ENCODE measurements at regions not wholly inside any gene's neighbourhood (a gene's known extent, or its start where the extent isn't known, plus 50 kb on each side); places are given as distances from the start of the nearest gene placed in this dataset.

DNA sequence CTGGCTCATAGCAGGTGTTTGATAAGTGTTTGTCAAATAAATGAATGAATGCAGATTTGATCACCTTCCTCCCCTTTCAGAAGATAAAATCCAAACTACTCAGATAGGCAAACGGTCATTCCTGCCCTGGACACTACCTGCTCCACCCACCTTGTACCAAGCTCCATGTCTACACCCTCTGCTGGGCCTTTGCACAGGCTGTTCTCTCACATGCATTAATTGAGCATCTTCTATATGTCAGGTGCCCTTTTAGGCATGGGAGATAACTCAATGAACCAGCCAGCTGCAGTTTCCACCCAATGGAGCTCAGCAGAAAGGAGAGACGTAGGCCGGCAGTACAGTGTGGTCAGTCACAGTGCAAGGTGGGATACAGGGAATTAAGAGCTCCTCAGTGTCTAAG lies 102.3 kb upstream of the CPEB4 start:
- no peak for DNase-seq

DNA sequence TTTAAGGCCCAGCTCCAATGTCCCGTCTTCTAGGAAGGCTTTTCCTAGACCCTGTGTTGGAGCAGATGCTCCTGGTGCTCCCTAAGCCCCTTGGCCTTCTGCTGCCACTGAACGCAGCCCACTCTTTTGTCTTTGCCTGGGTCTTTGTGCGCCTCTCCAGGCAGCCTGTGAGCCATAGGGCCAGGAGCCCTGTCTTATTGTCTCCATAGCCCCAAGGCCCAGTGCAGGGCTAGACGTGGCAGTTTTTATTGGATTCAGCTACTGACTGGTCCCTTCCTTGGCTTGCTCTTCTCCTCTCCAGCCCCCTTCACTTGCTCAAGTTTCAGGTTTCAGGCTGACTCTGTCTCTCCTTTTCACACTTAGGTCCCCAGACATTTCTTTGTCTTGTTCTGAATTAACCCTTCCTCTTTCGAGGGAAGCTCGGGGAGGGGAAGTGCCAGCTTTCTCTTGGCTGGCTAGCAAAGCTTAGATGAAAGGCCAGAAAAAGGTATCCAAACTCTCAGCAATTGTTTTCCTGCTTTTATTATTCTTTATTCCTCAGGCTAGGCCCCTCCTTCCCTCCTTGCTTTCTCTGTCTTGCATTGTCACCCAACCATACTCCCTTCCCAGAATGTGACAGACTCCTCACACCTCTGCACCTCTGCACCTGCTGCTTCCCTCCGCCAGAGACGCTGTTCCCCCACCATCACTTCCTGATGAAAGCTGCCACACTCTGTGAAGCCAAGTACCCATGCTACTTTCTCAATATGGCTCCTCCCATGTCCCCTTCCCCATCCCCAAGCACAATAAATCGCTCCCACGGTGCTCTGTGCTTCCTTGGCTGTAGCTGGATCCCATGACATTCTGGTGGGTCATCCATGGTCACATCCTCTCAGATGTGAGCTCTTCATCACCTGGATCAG lies 101.6 kb upstream of the CPEB4 start:
- no peak for DNase-seq

DNA sequence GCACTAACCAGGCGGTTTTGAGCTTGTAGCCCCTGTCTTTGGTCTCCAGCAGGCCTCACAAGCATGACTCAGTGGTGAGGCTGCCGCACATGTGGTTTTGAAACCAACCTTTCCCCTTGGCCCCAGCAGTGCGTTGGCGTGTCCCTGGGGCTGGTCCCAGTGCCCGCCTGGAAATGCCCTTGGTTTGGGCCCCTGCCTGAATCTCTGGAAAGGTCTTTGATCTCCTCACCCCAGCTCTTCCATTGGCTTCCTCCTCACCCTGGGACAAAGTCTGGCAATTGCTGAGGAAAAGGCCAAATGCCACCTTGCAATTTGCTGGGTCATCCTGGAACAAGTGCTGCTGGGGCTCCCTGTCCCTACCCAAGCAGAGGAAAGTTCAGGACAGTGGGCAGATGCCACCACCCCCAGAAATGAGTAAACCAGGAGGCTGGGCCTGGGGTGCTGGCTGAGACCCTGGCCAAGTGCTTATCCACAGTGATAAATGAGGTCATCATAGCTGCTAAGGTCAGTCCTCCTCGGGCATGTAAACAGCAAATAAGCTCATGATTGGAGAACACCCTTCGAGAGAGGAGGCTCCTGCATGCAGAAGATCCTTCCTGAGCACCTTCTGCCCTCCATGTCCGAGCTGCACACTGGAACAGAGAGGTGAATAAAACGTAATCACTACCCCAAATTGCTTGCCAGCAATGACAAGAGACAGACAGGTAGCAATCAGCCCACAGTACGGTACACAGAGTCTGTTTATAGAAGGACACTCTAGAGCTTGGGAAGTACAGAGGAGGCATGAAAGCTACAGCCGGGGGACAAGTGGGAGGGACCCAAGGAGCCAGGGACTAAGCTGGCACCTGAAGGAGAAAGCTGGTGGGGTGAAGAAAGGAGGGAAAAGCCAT lies 98.9 kb upstream of the CPEB4 start:
- DNase-seq: no peak

DNA sequence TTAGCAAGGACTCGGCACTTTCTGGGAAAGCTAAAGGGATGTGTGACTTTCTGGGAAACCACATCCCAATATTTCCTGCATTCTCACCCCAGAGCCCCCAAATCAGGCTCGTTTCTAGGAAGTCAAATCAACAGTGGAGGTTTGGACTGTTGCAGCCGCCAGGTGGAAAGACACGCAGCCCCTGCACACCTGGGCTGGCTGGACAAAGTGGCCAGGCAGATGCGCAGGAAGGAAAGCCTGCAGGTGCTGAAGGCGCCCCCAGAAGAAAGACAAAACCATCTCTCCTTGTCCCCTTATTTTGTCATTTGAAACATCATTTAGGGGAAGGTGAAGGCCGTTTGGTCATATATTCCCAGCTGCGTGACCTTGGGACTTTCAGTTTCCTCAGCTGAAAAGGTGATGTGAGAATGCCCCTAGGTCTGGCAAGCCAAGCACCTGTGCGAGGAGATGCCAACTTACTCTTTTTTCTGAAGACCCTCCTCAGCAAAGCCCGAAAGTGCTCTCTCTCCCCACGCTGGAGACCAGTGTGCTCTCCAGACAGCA lies 97.9 kb upstream of the CPEB4 start:
- no peak for DNase-seq

DNA sequence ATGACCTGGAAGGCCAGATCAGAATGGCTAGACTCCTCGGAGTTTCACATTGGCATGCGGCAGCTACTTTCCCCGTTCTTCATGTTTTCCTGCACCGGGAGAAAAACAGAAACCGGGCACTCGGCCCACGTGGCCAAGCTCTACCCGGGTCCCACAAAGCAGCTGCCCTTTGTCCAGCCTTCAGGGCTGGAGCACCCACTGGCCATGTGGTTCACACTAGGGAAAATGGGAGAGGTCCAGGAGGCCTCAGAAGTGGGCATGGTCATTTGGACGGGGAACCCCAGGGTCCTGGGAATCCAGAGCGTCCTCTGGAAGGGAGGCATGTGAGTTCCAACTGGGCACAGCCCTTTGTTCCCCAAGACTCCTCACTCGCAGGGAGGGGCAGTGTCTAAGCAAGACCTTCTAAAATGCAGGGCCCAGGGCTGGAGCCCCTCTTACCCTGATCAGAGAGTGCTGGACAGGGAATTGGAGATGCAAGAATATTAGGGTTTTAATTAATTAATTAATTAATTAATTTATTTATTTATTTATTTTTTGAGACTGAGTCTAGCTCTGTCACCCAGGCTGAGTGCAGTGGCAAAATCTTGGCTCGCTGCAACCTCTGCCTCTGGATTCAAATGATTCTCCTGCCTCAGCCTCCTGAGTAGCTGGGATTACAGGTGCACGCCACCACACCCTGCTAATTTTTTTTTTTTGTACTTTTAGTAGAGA lies 97.2 kb upstream of the CPEB4 start:
- DNase-seq: no peak

DNA sequence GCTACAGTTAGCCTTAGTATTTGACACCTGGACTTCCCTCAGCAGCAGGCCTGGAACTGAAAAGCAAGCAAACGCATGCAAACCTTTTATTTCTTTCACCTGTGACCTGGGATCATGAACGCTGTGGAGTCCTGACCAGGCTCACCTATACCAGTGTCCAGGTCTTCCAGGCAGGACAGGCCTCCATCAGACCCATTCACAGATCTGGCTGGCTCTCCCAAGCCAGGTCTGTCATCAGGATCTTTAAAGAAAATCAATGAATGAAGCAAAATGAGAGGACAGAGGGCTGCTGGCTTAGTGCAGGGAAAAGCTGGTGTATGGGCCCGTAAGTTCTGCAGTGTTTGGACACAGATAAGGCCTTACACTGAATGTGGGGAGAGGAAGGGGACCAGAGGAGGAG lies 96.3 kb upstream of the CPEB4 start:
- no peak for DNase-seq

DNA sequence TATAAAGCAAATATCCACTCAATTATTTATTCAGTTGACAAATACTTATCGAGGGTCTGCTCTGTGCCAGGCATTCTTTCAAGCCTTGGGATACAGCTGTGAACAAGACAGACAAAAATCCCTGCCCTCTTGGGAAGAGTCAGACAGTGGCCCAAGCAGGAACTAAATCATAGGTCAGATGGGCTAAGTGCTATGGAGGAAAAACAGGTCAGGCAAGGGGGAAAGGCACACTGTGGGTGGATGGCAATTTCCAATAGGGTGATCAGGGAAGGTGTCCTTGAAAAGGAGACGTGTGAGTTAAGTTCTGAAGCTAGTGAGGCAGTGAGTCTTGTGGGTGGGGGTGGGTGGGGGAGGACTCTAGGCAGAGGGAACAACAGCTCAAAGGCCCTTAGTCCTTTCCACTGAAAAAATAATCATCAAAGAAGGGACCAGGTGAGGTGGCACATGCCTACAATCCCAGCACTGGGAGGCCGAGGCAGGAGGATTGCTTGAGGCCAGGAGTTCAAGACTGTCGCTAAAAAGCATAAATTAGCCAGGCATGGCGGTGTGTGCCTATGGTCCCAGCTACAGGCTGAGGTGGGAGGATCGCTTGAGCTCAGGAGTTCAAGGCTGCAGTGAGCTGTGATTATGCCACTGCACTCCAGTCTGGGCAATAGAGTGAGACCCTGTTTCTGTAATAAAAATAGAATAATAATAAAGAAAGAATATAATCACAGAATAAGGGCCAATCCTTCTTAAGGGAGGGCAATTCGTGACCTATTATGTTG lies 95.2 kb upstream of the CPEB4 start:
- no peak for DNase-seq

DNA sequence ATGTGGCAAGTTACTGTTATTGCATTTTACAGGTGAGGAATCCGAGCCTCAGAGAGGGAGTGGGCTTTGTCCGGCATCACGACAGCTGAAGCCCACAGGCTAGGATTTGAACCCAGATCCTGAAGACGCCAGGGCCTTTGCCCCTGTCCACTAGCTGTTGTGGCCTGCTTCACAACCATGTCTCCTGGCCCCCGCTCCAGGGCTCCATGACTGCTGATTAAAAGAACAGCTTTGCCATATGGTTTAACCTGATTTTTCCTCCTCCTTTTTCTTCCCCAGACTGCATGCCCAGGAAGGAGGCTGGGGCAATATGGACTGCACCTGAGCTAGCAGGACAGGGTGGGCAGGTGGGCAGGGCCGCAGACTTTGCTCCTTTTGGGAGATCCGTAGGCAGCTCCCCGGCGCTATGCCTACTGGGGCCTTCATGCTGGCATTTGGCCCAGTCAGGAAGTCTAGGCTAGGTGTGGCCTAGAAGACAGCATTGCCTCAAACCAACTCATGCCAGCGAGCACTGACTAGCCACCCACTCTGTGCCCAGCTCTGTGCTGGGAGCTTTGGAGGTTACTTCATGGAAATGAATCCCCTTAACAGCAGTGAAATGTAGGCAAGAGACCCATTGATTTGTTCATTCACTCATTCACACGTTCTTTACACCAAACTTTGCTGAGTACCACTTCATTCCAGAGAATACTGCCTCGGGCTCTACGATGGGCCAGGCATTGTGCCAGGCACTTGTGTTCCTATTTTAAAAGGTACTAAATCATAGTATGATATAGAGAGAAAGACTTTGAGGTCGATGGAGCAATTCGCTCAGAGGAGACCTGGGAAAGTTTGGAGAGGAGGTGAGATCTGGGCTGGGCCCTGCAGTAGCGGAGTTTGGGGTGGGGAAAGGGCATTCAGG lies 94.3 kb upstream of the CPEB4 start:
- DNase-seq: no peak

DNA sequence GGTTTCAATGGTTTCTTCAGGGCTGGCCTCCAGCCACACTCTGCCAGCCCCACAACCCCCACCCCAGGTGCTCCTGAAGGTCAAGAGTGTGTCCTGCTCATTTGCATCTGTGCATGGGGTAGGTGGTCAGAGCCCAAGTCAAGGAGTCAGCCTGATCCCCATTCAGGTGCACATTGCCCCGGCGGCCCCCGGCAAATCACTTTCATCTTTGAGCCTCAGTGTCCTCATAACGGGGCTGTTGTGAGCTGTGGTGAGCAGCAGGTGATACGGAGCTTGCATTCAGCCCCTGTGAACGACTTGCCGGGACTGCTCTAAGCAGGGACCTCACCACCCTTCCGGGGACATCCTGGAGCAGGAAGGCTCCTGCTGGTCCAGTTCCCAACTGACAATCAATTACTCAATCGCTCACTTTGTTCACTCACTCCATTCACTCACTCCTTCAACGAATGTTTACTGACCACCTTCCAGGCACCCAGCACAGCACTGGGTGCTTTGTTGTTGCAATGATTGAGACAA lies 93.2 kb upstream of the CPEB4 start:
- no peak for DNase-seq

DNA sequence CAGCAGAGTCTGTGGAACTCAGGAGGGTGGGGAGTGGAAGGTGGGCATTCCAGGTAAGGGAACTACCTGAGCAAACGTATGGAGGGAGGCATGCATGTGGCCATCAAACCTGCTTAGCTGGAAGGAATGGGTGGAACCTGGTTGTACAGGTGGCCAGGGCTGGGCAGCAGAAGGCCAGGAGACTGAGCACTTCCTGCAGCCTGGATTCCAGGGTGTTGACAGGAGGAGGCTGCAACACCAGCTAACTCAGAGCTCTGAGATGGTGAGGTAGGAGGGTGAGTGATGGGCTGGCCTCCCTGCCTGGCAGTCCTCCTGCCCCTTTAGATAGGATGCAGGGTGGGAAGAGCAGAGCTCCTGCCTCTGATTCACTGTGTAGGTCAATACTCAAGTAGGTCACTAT lies 92.5 kb upstream of the CPEB4 start:
- DNase-seq: no peak

DNA sequence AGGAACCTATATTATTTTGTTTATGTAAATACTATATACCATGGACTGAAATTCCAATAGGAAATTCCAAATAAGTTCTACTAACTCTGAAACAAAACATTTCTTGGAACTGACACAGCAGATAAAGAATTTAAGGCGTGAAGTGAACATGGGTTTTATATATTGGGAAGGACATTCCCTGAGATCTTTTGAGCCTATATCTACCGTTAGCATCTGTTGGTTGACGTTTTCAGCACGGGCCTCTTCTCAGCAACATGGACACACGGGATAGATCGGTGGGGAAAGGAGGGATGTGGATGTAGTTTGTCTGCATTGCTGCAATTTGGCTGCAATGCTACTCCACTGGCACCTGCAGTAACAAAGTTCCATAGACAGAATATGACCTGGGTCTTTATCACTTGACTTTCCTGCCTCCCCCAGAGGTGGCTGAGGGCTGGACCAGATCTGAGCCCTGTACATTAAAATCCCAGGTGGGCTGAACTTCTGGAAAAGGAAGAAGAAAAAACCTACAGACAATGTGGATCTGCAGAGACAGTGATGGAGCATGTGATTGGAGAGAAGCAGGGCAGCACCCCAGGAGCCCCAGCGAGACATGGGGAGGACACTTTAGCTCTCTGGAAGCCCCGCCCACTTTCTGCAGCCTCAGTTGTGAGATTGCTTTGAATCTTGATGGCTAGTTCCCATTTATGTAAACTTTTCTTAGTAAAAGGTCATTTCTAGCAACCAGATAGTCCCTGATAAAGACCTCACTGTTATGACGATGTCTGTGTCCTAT lies 91.2 kb upstream of the CPEB4 start:
- DNase-seq: no peak

DNA sequence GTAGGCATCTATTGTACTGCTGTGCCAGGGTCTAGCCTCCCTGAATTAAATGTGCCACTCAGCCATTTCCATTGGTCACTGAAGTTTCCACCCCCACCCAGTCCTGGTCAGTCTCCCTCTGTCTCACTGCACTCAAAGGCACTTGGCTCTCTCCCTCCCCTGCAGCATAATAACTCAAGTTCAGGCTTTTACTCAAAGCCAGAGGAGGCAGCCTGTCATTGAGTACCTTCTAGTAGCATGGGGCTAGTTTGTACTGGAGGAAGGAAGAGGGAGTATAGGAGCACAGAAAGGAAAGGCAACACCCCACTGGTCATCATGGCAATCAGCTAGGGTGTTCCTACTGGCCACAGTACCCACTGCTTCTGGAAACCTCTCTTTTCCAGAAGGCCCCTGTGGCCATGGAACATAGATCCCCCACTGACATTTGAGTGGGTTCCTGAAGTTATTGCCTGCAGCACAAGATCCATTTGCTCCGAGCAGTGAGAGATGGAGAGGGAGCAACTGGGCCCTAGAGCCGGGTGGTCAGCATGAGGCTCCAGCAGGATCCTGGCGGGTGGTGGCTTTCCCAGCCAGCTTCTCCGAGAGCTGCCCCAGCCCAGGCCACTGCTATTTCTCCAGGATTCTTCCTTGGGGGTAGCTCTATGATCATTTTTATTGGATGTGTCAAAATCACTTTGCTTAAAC lies 89.9 kb upstream of the CPEB4 start:
- no peak for DNase-seq

DNA sequence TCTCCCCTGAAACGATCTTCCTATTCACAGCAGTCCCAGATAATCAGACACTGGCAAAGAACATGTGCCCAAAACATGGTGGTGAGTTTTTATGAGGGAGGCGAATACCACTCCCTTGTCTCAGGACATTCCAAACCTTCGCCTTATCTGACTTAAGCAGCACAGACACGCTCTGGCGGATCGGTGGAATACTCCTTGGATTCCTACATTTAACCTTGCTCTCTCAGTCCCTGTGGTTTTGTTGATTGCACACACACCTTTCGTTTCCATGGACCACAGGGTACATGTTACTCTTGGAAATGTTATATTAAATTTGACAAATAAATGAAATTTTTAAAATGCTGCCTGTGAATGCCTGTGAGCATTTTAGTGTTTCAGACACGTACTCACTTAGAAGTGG lies 87.8 kb upstream of the CPEB4 start:
- DNase-seq: no peak

DNA sequence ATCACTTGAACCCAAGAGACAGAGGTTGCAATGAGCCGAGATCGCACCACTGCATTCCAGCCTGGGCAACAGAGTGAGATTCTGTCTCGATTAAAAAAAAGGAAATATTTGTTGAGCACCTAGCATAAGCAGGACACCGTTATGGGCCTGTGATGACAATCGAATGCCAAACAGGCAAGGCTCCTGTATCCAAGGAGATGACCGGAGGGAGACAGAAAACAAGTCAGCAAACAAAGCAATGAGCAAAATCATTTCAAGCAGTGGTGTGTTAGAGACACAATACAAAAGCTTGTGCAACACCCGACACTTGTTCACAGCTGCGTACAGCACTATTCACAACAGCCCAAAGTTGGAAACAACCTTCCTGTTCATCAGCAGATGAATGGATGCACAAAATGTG lies 87.1 kb upstream of the CPEB4 start:
- DNase-seq: no peak

DNA sequence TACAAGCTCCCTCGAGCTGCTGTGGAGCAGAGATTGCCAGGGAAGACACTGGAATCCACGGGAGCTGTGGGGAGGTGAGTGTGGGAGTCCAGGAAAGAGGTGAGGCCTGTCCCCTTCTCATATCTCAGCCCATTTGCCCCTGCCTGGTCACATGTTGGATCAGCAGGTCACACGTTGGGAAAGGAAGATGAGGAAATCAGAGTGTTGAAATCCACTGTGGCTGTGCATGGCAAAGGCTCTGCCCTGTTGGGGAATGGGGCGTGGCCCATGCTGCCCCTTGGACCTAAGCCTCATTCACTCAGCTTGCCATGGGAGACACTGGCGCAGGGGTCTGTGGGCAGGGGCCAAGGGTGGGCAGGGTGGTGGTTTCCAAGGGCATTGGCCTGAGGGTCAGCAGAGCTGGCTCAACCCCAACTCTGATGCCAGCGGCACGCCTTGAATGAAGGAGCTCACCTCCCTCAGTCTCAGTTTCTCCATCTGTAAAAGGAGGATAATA lies 85.4 kb upstream of the CPEB4 start:
- DNase-seq: no peak

DNA sequence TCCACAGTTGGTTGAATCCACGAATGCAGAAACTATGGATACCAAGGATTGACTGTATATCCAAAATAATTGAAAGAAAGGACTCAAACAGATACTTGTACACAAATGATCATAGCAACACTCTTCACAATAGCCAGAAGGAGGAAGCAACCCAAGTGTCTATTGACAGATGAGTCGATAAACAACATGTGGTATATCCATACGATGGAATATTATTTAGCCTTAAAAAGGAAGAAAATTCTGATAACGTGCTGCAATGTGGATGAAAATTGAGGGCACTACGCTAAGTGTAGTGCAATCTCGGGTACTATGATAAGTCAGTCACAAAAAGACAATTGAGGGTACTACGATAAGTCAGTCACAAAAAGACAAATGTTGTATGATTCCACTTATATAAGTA lies 83.6 kb upstream of the CPEB4 start:
- DNase-seq: no peak

DNA sequence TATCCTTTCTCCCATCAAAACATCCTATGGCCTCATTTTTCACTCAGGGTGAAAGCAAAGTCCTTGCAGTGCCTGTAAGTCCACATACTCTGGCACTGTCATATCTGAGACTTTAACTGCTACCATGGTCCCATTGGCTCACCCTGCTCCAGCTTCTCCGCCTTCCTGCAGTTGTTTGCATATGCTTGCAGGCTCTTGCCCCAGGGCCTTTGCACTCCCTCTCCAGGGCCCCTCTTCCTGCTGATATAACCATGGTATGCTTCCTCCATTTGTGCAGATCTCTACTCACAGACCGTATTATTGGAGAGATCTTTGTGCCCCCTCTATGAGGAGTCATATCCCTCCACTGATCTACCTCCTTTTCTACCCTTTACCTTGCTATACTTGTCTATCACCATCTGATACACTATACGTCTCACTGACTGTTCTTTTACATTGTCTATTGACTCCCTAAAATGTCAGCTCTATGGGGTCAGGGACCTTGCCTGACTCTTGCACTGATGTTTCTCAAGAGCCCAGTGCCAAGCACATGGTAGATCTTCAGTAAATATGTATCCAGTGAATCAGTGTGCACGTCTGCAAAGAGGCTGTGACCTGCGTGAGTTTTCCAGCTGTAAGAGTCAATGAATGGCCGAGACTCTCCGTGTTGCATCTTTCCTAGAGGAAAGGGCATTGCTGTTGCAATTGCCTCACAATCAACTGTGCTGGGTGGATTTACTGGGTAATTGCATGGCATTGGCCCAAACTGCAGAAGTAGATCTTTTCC lies 81.7 kb upstream of the CPEB4 start:
- no peak for DNase-seq

DNA sequence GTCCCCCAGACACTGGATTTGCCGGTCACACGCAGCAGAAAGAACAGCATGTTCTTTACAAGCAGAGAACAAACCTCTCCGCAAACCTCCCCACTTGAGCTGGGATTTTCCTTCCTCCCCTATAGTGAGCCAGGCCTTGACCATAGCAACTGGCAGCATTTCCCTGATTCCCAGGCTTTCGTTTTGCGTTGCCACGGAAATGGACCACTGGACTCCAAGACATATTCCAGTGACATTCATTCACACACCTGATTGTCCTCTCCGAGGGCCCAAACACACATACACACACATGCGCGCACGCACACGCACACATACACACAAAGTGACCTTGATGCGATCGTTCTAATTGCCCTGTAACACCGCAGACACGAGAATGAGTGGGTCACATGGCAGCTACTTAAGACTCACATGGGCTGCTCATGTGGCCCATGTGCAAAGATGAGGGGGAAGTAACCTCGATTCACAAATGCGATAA lies 80.9 kb upstream of the CPEB4 start:
- DNase-seq: no peak
